ENCODE measurements at regions not wholly inside any gene's neighbourhood (a gene's known extent, or its start where the extent isn't known, plus 50 kb on each side); places are given as distances from the start of the nearest gene placed in this dataset.
"Not testable (repeated sequence)": the region's sequence is repeated elsewhere in the genome, so short reads cannot be mapped to it uniquely, and the experiment has no call there.

DNA sequence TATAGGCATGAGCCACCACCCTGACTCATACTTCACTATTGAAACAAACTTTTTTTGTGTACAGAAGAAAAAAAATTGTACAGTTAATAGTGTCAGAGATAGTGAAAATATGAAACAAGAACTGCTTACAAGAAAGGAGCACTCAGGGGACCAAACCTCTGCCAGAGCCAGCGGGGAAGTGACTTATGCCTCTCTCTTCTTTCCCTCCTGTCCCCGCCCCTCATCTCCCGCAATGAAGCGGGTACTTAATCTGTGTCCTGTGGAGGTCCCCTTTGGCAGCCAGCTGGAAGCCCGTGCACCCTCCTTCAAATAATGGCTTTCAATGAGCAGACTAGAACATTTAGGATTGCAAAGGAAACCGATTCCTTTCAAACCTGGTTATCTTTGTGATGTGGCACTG, 51.5 kb downstream of the PPIAL4A start:
- not testable (repeated sequence) for H3K4me3 ChIP-seq (ENCODE audit: low read depth, low read length, poor library complexity, severe bottlenecking); H3K4me2 ChIP-seq (ENCODE audit: low read length)

DNA sequence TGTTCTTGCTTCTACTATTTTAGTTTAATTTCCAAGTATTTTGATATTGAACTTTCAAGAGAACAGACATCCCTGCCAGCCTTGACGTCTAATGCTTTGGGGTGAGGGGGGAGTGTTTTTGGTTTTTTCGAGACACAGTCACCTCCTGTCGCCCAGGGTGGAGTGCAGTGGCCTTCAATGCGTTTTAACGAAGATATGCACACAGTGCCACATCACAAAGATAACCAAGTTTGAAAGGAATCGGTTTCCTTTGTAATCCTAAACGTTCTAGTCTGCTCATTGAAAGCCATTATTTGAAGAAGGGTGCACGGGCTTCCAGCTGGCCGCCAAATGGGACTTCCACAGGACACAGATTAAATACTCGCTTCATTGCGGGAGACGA, 52.3 kb downstream of the PPIAL4A start:
- peak overlapping the region; percentile 74 for H3K9ac ChIP-seq (ENCODE audit: low read length)
- H3K27ac ChIP-seq (ENCODE audit: low read depth, low read length, poor library complexity, severe bottlenecking): peak overlapping the region; percentile 72
- H2AFZ ChIP-seq (ENCODE audit: low read length): not testable (repeated sequence)

More for the DNA sequence above, 51.5 kb downstream of the PPIAL4A start:
- not testable (repeated sequence) for H3K27ac ChIP-seq (ENCODE audit: low read depth, low read length, poor library complexity, severe bottlenecking); H3F3A ChIP-seq (ENCODE audit: insufficient read depth, low read length); H3K9me3 ChIP-seq (ENCODE audit: low read length); H3K79me2 ChIP-seq (ENCODE audit: insufficient read depth, low read length); H3K27me3 ChIP-seq (ENCODE audit: insufficient read depth, low read length); H3K9ac ChIP-seq (ENCODE audit: low read length); H3K36me3 ChIP-seq (ENCODE audit: insufficient read depth, low read length); H4K20me1 ChIP-seq (ENCODE audit: insufficient read depth, low read length); H3K9me2 ChIP-seq (ENCODE audit: low read depth, low read length); H2AFZ ChIP-seq (ENCODE audit: low read length)
- H3K4me1 ChIP-seq (ENCODE audit: insufficient read depth, low read length, severe bottlenecking): peaks cover 12% of the 10 kb centered on the region

DNA sequence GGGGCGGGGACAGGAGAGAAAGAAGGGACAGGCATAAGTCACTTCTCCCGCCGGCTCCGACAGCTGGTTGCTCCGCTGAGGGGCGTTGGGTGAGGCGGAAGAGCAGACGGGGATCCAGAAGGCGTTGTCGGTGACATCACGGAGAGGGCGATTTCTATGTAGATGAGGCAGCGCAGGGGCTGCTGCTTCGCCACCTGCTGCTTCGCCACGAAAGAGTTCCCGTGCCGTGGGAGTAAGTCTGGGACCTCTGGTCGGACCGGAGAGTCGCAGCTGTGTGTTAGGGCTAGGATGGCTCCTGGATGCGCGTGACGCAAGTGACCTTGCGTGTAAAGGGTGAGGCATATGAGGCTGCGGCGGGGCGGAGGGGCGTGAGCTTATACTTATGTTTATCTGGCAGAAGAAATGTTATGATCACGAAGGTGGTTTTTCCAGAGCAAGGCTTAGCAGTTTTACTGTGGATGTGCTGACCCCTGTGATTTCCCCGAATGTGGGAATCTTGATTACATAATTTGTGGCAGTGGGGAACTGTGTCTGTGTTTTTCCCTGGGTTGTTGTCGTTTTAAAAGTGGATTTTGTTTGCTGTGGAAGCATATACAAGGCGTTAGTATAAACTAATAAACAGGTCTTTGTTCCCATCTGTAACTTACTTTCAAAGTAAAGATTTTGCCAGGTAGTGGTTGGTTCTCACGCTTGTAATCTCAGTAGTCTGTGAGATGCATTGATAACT, 52.8 kb downstream of the PPIAL4A start:
- H3K9ac ChIP-seq (ENCODE audit: low read length): peak overlapping the region; percentile 74
- H4K20me1 ChIP-seq (ENCODE audit: insufficient read depth, low read length); H3K36me3 ChIP-seq (ENCODE audit: insufficient read depth, low read length); H3F3A ChIP-seq (ENCODE audit: insufficient read depth, low read length); H3K27me3 ChIP-seq (ENCODE audit: insufficient read depth, low read length); H2AFZ ChIP-seq (ENCODE audit: low read length); H3K79me2 ChIP-seq (ENCODE audit: insufficient read depth, low read length); H3K9me2 ChIP-seq (ENCODE audit: low read depth, low read length); H3K9me3 ChIP-seq (ENCODE audit: low read length): not testable (repeated sequence)
- peak overlapping the region; percentile 62 for H3K4me3 ChIP-seq (ENCODE audit: low read depth, low read length, poor library complexity, severe bottlenecking)
- peaks cover 12% of the 10 kb centered on the region for H3K4me1 ChIP-seq (ENCODE audit: insufficient read depth, low read length, severe bottlenecking)
- peak overlapping the region; percentile 72 for H3K27ac ChIP-seq (ENCODE audit: low read depth, low read length, poor library complexity, severe bottlenecking)
- peak overlapping the region; percentile 89 for H3K4me2 ChIP-seq (ENCODE audit: low read length)

More for the DNA sequence above, 52.3 kb downstream of the PPIAL4A start:
- not testable (repeated sequence) for H3K9me2 ChIP-seq (ENCODE audit: low read depth, low read length); H3K79me2 ChIP-seq (ENCODE audit: insufficient read depth, low read length); H4K20me1 ChIP-seq (ENCODE audit: insufficient read depth, low read length); H3K27me3 ChIP-seq (ENCODE audit: insufficient read depth, low read length); H3K36me3 ChIP-seq (ENCODE audit: insufficient read depth, low read length); H3F3A ChIP-seq (ENCODE audit: insufficient read depth, low read length); H3K9me3 ChIP-seq (ENCODE audit: low read length)
- Histone ChIP-seq H3K4me3 (ENCODE audit: low read depth, low read length, poor library complexity, severe bottlenecking) (peak overlapping the region; percentile 62), H3K4me2 (ENCODE audit: low read length) (peak overlapping the region; percentile 89), H3K4me1 (ENCODE audit: insufficient read depth, low read length, severe bottlenecking) (peaks cover 12% of the 10 kb centered on the region)

DNA sequence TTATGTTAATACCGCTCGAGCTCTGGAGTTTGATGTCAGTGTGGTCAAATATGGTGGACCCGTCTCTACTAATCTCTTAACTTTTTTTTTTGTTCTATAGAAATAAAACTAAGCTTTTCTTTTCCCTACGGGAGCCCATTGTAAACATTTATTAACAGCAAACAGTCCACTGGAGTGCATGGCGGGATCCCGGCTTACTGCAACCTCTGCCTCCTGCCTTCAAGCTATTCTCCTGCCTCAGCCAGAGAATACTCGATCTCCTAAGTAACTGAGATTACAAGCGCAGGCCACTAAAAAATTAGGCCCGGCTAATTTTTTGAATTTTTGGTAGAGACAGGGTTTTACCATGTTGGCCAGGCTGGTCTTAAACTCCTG, 53.4 kb downstream of the PPIAL4A start:
- not testable (repeated sequence) for H3K79me2 ChIP-seq (ENCODE audit: insufficient read depth, low read length); H3K9ac ChIP-seq (ENCODE audit: low read length); H3K27me3 ChIP-seq (ENCODE audit: insufficient read depth, low read length); H3K4me3 ChIP-seq (ENCODE audit: low read depth, low read length, poor library complexity, severe bottlenecking); H3F3A ChIP-seq (ENCODE audit: insufficient read depth, low read length); H3K9me3 ChIP-seq (ENCODE audit: low read length); H3K4me2 ChIP-seq (ENCODE audit: low read length); H2AFZ ChIP-seq (ENCODE audit: low read length); H3K9me2 ChIP-seq (ENCODE audit: low read depth, low read length); H3K36me3 ChIP-seq (ENCODE audit: insufficient read depth, low read length); H4K20me1 ChIP-seq (ENCODE audit: insufficient read depth, low read length)
- Histone ChIP-seq H3K4me1 (ENCODE audit: insufficient read depth, low read length, severe bottlenecking) (peaks cover 12% of the 10 kb centered on the region), H3K27ac (ENCODE audit: low read depth, low read length, poor library complexity, severe bottlenecking) (peak overlapping the region; percentile 72)

DNA sequence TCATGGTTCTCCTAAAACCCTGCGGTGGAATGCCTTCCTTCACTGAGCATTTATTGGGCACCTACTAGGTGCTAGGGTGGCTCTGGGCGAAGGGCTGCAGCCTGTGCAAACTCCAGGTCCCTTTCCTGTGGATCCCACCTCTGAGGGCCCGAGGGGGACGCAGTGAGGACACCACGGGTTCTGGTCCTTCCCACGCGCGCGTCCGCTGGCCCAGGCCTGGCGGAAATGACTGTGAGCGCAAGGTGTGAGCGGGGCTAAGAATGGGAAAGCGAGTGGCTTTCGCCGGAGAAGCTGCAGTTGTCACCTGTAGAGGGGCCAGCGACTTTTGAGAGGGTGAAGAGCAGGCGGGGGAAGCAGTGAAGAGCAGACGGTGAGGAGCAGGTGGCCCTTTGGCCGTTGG, 55.1 kb downstream of the PPIAL4A start:
- peaks cover 12% of the 10 kb centered on the region for H3K4me1 ChIP-seq (ENCODE audit: insufficient read depth, low read length, severe bottlenecking)
- not testable (repeated sequence) for H3K36me3 ChIP-seq (ENCODE audit: insufficient read depth, low read length); H4K20me1 ChIP-seq (ENCODE audit: insufficient read depth, low read length); H3K4me3 ChIP-seq (ENCODE audit: low read depth, low read length, poor library complexity, severe bottlenecking); H3K9me2 ChIP-seq (ENCODE audit: low read depth, low read length); H3K79me2 ChIP-seq (ENCODE audit: insufficient read depth, low read length); H3K9ac ChIP-seq (ENCODE audit: low read length); H2AFZ ChIP-seq (ENCODE audit: low read length); H3K4me2 ChIP-seq (ENCODE audit: low read length); H3K9me3 ChIP-seq (ENCODE audit: low read length); H3F3A ChIP-seq (ENCODE audit: insufficient read depth, low read length); H3K27me3 ChIP-seq (ENCODE audit: insufficient read depth, low read length); H3K27ac ChIP-seq (ENCODE audit: low read depth, low read length, poor library complexity, severe bottlenecking)

DNA sequence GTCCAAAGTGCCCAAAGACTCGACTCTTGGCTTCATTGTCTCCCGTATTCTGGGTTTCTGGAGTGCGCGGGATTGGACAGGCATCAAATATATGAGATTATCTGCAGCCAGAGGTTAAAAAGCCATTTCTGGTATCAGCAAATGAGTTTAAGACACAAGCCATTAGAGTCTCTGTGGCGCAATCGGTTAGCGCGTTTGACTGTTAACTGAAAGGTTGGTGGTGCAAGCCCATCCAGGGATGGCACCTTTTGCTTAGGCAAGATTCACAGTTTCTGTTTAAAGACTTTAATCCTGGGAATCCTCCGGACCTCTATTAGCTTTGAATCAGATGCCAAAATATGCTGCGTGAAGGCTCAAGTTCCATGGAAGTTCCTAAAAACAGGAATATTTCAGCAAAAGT, 55.6 kb downstream of the PPIAL4A start:
- H3K4me2 ChIP-seq (ENCODE audit: low read length); H3K4me3 ChIP-seq (ENCODE audit: low read depth, low read length, poor library complexity, severe bottlenecking); H2AFZ ChIP-seq (ENCODE audit: low read length); H3K27ac ChIP-seq (ENCODE audit: low read depth, low read length, poor library complexity, severe bottlenecking); H3K9me2 ChIP-seq (ENCODE audit: low read depth, low read length); H3K36me3 ChIP-seq (ENCODE audit: insufficient read depth, low read length); H4K20me1 ChIP-seq (ENCODE audit: insufficient read depth, low read length); H3K9me3 ChIP-seq (ENCODE audit: low read length); H3F3A ChIP-seq (ENCODE audit: insufficient read depth, low read length); H3K9ac ChIP-seq (ENCODE audit: low read length); H3K79me2 ChIP-seq (ENCODE audit: insufficient read depth, low read length); H3K27me3 ChIP-seq (ENCODE audit: insufficient read depth, low read length): not testable (repeated sequence)
- peaks cover 12% of the 10 kb centered on the region for H3K4me1 ChIP-seq (ENCODE audit: insufficient read depth, low read length, severe bottlenecking)

DNA sequence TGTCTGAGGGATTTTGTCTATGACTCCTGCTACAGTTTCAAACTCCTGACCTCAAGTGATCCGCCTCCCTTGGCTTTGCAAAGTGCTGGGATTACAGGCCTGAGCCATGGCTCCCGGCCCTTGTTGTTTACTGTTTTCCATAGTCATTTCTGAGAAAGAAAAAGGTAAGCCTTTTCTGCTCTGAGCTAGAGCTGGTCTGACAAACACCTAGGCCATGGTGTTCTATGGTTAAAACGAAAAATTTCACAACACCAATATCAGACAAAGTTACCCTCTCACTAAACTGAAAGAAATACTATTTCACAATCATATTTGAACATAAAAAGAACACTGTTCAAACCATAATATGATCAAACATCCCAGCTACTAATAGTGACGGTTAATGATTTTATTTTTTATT, 57.5 kb downstream of the PPIAL4A start:
- H3F3A ChIP-seq (ENCODE audit: insufficient read depth, low read length); H2AFZ ChIP-seq (ENCODE audit: low read length); H4K20me1 ChIP-seq (ENCODE audit: insufficient read depth, low read length); H3K9ac ChIP-seq (ENCODE audit: low read length); H3K27me3 ChIP-seq (ENCODE audit: insufficient read depth, low read length); H3K4me2 ChIP-seq (ENCODE audit: low read length); H3K4me3 ChIP-seq (ENCODE audit: low read depth, low read length, poor library complexity, severe bottlenecking); H3K4me1 ChIP-seq (ENCODE audit: insufficient read depth, low read length, severe bottlenecking); H3K9me3 ChIP-seq (ENCODE audit: low read length); H3K36me3 ChIP-seq (ENCODE audit: insufficient read depth, low read length); H3K9me2 ChIP-seq (ENCODE audit: low read depth, low read length); H3K27ac ChIP-seq (ENCODE audit: low read depth, low read length, poor library complexity, severe bottlenecking); H3K79me2 ChIP-seq (ENCODE audit: insufficient read depth, low read length): not testable (repeated sequence)

DNA sequence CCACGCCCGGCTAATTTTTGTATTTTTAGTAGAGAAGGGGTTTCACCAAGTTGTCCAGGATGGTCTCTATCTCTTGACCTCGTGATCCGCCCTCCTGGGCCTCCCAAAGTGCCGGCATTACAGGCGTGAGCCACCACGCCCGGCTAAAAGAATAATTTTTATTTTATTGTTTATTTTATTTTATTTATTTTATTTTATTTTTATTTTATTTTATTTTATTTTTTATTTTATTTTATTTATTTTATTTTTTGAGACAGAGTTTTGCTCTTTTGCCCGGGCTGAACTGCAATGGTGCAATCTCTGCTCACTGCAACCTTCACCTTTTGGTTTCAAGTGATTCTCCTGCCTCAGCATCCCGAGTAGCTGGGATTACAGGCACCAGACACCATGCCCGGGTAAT, 60.2 kb downstream of the PPIAL4A start:
- not testable (repeated sequence) for H3K4me1 ChIP-seq (ENCODE audit: insufficient read depth, low read length, severe bottlenecking); H3K4me3 ChIP-seq (ENCODE audit: low read depth, low read length, poor library complexity, severe bottlenecking); H3K27me3 ChIP-seq (ENCODE audit: insufficient read depth, low read length); H3K9me2 ChIP-seq (ENCODE audit: low read depth, low read length); H3K27ac ChIP-seq (ENCODE audit: low read depth, low read length, poor library complexity, severe bottlenecking); H3K9ac ChIP-seq (ENCODE audit: low read length); H3K4me2 ChIP-seq (ENCODE audit: low read length); H3F3A ChIP-seq (ENCODE audit: insufficient read depth, low read length); H3K79me2 ChIP-seq (ENCODE audit: insufficient read depth, low read length); H3K36me3 ChIP-seq (ENCODE audit: insufficient read depth, low read length); H4K20me1 ChIP-seq (ENCODE audit: insufficient read depth, low read length); H3K9me3 ChIP-seq (ENCODE audit: low read length); H2AFZ ChIP-seq (ENCODE audit: low read length)
